ENCODE measurements at regions not wholly inside any gene's neighbourhood (a gene's known extent, or its start where the extent isn't known, plus 50 kb on each side); places are given as distances from the start of the nearest gene placed in this dataset.

GRCh38 chr15:92807971-92808571 is 92.1 kb upstream of the CHD2 start:
- in situ Hi-C loops (cut with HindIII; ENCODE audit: low sequenced_read_pairs), result no loop called here
- TF ChIP-seq, protein P1, sequence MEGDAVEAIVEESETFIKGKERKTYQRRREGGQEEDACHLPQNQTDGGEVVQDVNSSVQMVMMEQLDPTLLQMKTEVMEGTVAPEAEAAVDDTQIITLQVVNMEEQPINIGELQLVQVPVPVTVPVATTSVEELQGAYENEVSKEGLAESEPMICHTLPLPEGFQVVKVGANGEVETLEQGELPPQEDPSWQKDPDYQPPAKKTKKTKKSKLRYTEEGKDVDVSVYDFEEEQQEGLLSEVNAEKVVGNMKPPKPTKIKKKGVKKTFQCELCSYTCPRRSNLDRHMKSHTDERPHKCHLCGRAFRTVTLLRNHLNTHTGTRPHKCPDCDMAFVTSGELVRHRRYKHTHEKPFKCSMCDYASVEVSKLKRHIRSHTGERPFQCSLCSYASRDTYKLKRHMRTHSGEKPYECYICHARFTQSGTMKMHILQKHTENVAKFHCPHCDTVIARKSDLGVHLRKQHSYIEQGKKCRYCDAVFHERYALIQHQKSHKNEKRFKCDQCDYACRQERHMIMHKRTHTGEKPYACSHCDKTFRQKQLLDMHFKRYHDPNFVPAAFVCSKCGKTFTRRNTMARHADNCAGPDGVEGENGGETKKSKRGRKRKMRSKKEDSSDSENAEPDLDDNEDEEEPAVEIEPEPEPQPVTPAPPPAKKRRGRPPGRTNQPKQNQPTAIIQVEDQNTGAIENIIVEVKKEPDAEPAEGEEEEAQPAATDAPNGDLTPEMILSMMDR (IDR thresholded peaks at IDR 0.05; ENCODE audit: low read depth, low read length), result no peak
- peak; percentile 23 for DNase-seq (ENCODE audit: low read depth, low spot score)
- H3K4me3 ChIP-seq (ENCODE audit: low read depth, low read length), result no peak overlapping the region

- no peak for DNase-seq (ENCODE audit: low read depth, low spot score)
- TF ChIP-seq, protein P1 (IDR thresholded peaks at IDR 0.05; ENCODE audit: low read depth, low read length), result no peak
- peak overlapping the region; percentile 27 for H3K4me3 ChIP-seq (ENCODE audit: low read depth, low read length)
- in situ Hi-C loops (cut with HindIII; ENCODE audit: low sequenced_read_pairs), result no loop called here
These were observed 91.5 kb upstream of the CHD2 start for GRCh38 chr15:92808598-92809063.

GRCh38 chr15:92809064-92809879 is 90.9 kb upstream of the CHD2 start:
- in situ Hi-C loops (cut with HindIII; ENCODE audit: low sequenced_read_pairs), result no loop called here
- peak; percentile 98 for DNase-seq (ENCODE audit: low read depth, low spot score)
- H3K4me3 ChIP-seq (ENCODE audit: low read depth, low read length), result peak overlapping the region; percentile 43
- TF ChIP-seq, protein P1 (IDR thresholded peaks at IDR 0.05; ENCODE audit: low read depth, low read length), result peak; percentile 67

GRCh38 chr15:92809880-92810361 is 90.2 kb upstream of the CHD2 start:
- peak; percentile 63 for DNase-seq (ENCODE audit: low read depth, low spot score)
- in situ Hi-C loops (cut with HindIII; ENCODE audit: low sequenced_read_pairs), result no loop called here
- TF ChIP-seq, protein P1 (IDR thresholded peaks at IDR 0.05; ENCODE audit: low read depth, low read length), result no peak
- H3K4me3 ChIP-seq (ENCODE audit: low read depth, low read length), result peak overlapping the region; percentile 43

GRCh38 chr15:92810418-92811138 is 89.5 kb upstream of the CHD2 start:
- in situ Hi-C loops (cut with HindIII; ENCODE audit: low sequenced_read_pairs), result no loop called here
- TF ChIP-seq, protein P1 (IDR thresholded peaks at IDR 0.05; ENCODE audit: low read depth, low read length), result no peak
- DNase-seq (ENCODE audit: low read depth, low spot score), result peak; percentile 83
- peak overlapping the region; percentile 48 for H3K4me3 ChIP-seq (ENCODE audit: low read depth, low read length)

- peak overlapping the region; percentile 48 for H3K4me3 ChIP-seq (ENCODE audit: low read depth, low read length)
- DNase-seq (ENCODE audit: low read depth, low spot score), result peak; percentile 14
- in situ Hi-C loops (cut with HindIII; ENCODE audit: low sequenced_read_pairs), result no loop called here
- TF ChIP-seq, protein P1 (IDR thresholded peaks at IDR 0.05; ENCODE audit: low read depth, low read length), result no peak
These were observed 88.8 kb upstream of the CHD2 start for GRCh38 chr15:92811148-92811913.

Measured in astrocyte of the spinal cord (primary cell).